ENCODE measurements at regions not wholly inside any gene's neighbourhood (a gene's known extent, or its start where the extent isn't known, plus 50 kb on each side); places are given as distances from the start of the nearest gene placed in this dataset.

DNA sequence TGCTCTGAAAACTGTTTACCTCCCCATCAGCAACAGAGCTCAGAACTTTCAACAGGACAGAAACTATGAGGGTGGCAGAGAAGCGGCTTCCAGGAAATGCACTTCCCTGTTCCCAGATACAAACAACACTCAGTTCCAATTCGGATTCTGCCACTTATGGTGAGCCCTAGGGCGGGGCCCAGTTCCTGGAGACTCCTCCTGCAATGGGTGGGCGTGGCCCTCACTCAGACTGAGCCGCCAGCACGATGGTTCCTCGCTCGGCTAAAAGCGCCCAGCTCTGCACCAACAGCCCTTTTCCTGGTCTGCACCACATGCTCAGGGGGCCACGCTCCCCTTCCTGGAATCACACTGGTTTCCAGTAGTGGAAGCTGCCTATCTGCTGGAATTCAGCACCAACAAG lies 314.1 kb downstream of the CTTN start:
- WGBS = 75% methylated on average over 10 of the region's 10 CpGs
- Histone ChIP-seq H3K4me1 (ENCODE audit: control insufficient read depth in 4 of 4, insufficient read depth in 4 of 4, low read length in 3 of 4) (no peaks in the 10 kb centered on the region), H3K9ac (ENCODE audit: low read depth in 1 of 2, low read length in 2 of 2) (no peak overlapping the region), H3K27me3 (ENCODE audit: control insufficient read depth in 4 of 4, insufficient read depth in 4 of 4, low read length in 3 of 4) (no peaks in the 10 kb centered on the region), H3K27ac (ENCODE audit: low read depth in 1 of 2, low read length in 2 of 2) (no peak overlapping the region), H3K4me3 (ENCODE audit: low read depth in 1 of 3, low read length in 3 of 3) (no peak overlapping the region), H3K9me3 (ENCODE audit: control insufficient read depth in 4 of 4, low read length in 3 of 4) (no peaks in the 10 kb centered on the region), H3K36me3 (ENCODE audit: control insufficient read depth in 4 of 4, insufficient read depth in 3 of 4, low read depth in 1 of 4, low read length in 3 of 4) (peaks cover 0 to 2% (median 0%) of the 10 kb centered on the region in 4 donors)
- TF ChIP-seq NR2F2 (IDR thresholded peaks at IDR 0.05) (no peak), FOXA2 (IDR thresholded peaks at IDR 0.05) (no peak), EGR1 (IDR thresholded peaks at IDR 0.05; ENCODE audit: low read depth in 2 of 2) (no peak), JUND (IDR thresholded peaks at IDR 0.05) (no peak), FOXA1 (IDR thresholded peaks at IDR 0.05) (no peak), SP1 (IDR thresholded peaks at IDR 0.05) (no peak)
- TF ChIP-seq, protein P1, sequence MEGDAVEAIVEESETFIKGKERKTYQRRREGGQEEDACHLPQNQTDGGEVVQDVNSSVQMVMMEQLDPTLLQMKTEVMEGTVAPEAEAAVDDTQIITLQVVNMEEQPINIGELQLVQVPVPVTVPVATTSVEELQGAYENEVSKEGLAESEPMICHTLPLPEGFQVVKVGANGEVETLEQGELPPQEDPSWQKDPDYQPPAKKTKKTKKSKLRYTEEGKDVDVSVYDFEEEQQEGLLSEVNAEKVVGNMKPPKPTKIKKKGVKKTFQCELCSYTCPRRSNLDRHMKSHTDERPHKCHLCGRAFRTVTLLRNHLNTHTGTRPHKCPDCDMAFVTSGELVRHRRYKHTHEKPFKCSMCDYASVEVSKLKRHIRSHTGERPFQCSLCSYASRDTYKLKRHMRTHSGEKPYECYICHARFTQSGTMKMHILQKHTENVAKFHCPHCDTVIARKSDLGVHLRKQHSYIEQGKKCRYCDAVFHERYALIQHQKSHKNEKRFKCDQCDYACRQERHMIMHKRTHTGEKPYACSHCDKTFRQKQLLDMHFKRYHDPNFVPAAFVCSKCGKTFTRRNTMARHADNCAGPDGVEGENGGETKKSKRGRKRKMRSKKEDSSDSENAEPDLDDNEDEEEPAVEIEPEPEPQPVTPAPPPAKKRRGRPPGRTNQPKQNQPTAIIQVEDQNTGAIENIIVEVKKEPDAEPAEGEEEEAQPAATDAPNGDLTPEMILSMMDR (IDR thresholded peaks at IDR 0.05; ENCODE audit: low read depth, low read length, missing input control) = no peak
- TF ChIP-seq, protein P2, sequence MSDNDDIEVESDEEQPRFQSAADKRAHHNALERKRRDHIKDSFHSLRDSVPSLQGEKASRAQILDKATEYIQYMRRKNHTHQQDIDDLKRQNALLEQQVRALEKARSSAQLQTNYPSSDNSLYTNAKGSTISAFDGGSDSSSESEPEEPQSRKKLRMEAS (IDR thresholded peaks at IDR 0.05) = no peak
- no peak for DNase-seq (ENCODE audit: low spot score)

DNA sequence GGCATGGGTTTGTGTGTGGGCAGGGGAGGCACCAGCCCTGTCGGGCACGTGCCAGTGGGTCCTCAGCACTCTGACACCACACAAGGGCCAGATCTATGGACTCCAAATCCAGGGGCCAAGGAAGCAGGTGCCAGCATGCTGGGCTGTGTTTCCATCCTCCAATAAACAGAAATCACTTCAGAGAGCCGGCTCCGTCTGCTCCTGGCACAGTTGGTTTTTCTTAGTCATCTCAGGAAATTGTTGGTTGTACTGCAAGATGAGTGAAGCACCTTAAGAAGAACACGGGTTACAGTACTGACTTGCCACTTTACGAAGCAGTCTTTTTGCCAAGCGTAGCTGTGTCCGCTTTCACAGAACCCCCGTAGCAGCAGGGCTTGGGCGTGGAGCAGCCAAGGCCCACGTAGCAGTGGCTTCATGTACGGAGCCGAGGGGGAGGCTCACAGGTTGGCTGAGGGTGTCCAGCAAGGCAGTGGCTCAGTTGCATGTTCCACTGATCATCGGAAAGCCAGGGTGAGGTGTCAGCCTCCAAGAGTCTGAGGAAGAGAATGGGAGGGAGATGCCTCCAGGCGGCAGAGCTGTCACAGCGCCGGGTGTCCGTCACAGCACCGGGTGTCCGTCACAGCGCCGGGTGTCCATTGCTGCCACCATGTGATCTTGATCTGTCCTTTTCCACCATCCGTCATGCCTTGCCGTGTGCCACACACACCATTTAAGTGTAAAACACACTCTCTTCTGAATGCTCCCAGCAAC lies 314.9 kb downstream of the CTTN start:
- H3K9ac ChIP-seq (ENCODE audit: low read depth in 1 of 2, low read length in 2 of 2) = no peak overlapping the region
- H3K27me3 ChIP-seq (ENCODE audit: control insufficient read depth in 4 of 4, insufficient read depth in 4 of 4, low read length in 3 of 4) = no peaks in the 10 kb centered on the region
- TF ChIP-seq RXRA (IDR thresholded peaks at IDR 0.05) (no peak), SP1 (IDR thresholded peaks at IDR 0.05) (no peak), YY1 (IDR thresholded peaks at IDR 0.05) (no peak), FOXA1 (IDR thresholded peaks at IDR 0.05) (no peak), HNF4A (conservative IDR thresholded peaks at IDR 0.05) (no peak), JUND (IDR thresholded peaks at IDR 0.05) (no peak), NR2F2 (IDR thresholded peaks at IDR 0.05) (no peak), GABPA (IDR thresholded peaks at IDR 0.05 in 1 of 2, conservative IDR thresholded peaks at IDR 0.05 in 1 of 2) (no peak), HNF4G (IDR thresholded peaks at IDR 0.05) (no peak), FOXA2 (IDR thresholded peaks at IDR 0.05) (no peak), RAD21 (IDR thresholded peaks at IDR 0.05) (no peak)
- TF ChIP-seq, protein P1 (IDR thresholded peaks at IDR 0.05; ENCODE audit: low read depth, low read length, missing input control) = no peak
- TF ChIP-seq, protein P2 (IDR thresholded peaks at IDR 0.05) = no peak
- TF ChIP-seq, protein P3, sequence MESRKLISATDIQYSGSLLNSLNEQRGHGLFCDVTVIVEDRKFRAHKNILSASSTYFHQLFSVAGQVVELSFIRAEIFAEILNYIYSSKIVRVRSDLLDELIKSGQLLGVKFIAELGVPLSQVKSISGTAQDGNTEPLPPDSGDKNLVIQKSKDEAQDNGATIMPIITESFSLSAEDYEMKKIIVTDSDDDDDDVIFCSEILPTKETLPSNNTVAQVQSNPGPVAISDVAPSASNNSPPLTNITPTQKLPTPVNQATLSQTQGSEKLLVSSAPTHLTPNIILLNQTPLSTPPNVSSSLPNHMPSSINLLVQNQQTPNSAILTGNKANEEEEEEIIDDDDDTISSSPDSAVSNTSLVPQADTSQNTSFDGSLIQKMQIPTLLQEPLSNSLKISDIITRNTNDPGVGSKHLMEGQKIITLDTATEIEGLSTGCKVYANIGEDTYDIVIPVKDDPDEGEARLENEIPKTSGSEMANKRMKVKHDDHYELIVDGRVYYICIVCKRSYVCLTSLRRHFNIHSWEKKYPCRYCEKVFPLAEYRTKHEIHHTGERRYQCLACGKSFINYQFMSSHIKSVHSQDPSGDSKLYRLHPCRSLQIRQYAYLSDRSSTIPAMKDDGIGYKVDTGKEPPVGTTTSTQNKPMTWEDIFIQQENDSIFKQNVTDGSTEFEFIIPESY (IDR thresholded peaks at IDR 0.05) = no peak
- TF ChIP-seq, protein P4, sequence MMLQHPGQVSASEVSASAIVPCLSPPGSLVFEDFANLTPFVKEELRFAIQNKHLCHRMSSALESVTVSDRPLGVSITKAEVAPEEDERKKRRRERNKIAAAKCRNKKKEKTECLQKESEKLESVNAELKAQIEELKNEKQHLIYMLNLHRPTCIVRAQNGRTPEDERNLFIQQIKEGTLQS (IDR thresholded peaks at IDR 0.05) = no peak
- TF ChIP-seq, protein P5, sequence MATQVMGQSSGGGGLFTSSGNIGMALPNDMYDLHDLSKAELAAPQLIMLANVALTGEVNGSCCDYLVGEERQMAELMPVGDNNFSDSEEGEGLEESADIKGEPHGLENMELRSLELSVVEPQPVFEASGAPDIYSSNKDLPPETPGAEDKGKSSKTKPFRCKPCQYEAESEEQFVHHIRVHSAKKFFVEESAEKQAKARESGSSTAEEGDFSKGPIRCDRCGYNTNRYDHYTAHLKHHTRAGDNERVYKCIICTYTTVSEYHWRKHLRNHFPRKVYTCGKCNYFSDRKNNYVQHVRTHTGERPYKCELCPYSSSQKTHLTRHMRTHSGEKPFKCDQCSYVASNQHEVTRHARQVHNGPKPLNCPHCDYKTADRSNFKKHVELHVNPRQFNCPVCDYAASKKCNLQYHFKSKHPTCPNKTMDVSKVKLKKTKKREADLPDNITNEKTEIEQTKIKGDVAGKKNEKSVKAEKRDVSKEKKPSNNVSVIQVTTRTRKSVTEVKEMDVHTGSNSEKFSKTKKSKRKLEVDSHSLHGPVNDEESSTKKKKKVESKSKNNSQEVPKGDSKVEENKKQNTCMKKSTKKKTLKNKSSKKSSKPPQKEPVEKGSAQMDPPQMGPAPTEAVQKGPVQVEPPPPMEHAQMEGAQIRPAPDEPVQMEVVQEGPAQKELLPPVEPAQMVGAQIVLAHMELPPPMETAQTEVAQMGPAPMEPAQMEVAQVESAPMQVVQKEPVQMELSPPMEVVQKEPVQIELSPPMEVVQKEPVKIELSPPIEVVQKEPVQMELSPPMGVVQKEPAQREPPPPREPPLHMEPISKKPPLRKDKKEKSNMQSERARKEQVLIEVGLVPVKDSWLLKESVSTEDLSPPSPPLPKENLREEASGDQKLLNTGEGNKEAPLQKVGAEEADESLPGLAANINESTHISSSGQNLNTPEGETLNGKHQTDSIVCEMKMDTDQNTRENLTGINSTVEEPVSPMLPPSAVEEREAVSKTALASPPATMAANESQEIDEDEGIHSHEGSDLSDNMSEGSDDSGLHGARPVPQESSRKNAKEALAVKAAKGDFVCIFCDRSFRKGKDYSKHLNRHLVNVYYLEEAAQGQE (IDR thresholded peaks at IDR 0.05) = no peak
- no peak for DNase-seq (ENCODE audit: low spot score)
- H3K27ac ChIP-seq (ENCODE audit: low read depth in 1 of 2, low read length in 2 of 2) = no peak overlapping the region
- peaks cover 0 to 2% (median 0%) of the 10 kb centered on the region in 4 donors for H3K36me3 ChIP-seq (ENCODE audit: control insufficient read depth in 4 of 4, insufficient read depth in 3 of 4, low read depth in 1 of 4, low read length in 3 of 4)
- no peaks in the 10 kb centered on the region for H3K4me1 ChIP-seq (ENCODE audit: control insufficient read depth in 4 of 4, insufficient read depth in 4 of 4, low read length in 3 of 4)
- WGBS = 94% methylated on average over 24 of the region's 24 CpGs
- H3K4me3 ChIP-seq (ENCODE audit: low read depth in 1 of 3, low read length in 3 of 3) = no peak overlapping the region
- no peaks in the 10 kb centered on the region for H3K9me3 ChIP-seq (ENCODE audit: control insufficient read depth in 4 of 4, low read length in 3 of 4)

Measured in liver (tissue), 8 donors.